ENCODE measurements at regions not wholly inside any gene's neighbourhood (a gene's known extent, or its start where the extent isn't known, plus 50 kb on each side); places are given as distances from the start of the nearest gene placed in this dataset.

DNA sequence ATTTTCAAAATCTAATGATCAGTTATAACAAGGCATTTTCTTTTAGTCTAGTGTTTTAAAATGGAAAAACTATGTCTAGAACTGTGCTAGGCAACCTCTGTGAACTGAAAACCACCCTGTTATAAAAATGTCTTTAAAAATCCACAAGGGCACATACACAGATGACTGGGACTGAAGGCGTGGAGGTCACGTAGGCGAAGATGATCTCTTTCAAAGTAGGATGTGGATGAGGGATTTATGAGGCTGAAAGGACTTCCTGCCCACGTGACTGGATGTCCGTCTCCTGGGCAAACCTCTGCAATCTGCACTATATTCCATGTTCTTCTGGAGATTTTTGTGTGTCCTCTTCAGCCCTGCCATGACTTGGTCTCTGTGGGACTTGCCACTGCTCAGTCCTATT, 84.2 kb upstream of the ZNF536 start (continued):
- TF ChIP-seq, protein P1, sequence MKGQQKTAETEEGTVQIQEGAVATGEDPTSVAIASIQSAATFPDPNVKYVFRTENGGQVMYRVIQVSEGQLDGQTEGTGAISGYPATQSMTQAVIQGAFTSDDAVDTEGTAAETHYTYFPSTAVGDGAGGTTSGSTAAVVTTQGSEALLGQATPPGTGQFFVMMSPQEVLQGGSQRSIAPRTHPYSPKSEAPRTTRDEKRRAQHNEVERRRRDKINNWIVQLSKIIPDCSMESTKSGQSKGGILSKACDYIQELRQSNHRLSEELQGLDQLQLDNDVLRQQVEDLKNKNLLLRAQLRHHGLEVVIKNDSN (CRISPR knock-in tag; IDR thresholded peaks at IDR 0.05): no peak
- no peak for TF ChIP-seq MCM5 (IDR thresholded peaks at IDR 0.05; ENCODE audit: low read depth)

DNA sequence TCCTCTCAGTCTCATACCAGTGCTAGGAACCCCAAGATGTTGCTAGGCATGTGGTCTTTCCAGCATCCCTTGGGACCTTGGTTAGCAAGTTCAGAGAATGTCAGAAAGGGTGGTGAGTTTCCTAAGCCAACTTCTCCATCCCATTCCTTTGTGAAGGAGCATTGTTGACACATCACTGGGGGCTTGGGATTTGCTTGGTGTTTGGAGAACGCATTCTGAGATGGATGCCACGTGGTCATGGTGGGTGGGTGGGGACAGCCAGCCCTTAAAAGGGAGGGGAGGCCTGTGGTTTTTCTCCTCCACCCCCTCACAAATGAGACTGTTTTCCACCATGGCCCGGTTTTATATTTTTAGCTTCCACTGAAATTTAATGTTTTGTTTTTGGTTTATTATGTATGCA, 83.3 kb upstream of the ZNF536 start:
- intact Hi-C loops (cut with micrococcal nuclease): no loop called here
- H3K36me3 ChIP-seq (ENCODE audit: control insufficient read depth, insufficient read depth, low read length): no peaks in the 10 kb centered on the region
- H3K4me2 ChIP-seq (ENCODE audit: insufficient read depth, low read length): no peak overlapping the region
- in situ Hi-C loops (cut with MboI): no loop called here
- no peaks in the 10 kb centered on the region for H4K20me1 ChIP-seq (replicated peaks; ENCODE audit: control insufficient read depth, insufficient read depth, low read length)
- TF ChIP-seq MYNN (IDR thresholded peaks at IDR 0.05): no peak
- no peak for TF ChIP-seq MYNN (CRISPR knock-in tag; IDR thresholded peaks at IDR 0.05)
- TF ChIP-seq MTA3 (IDR thresholded peaks at IDR 0.05; ENCODE audit: borderline replicate concordance): no peak
- no peak for TF ChIP-seq NUFIP1 (IDR thresholded peaks at IDR 0.05; ENCODE audit: partially characterized antibody)
- TF ChIP-seq ZNF586 (CRISPR knock-in tag; conservative IDR thresholded peaks at IDR 0.05): no peak
- TF ChIP-seq, protein P2, sequence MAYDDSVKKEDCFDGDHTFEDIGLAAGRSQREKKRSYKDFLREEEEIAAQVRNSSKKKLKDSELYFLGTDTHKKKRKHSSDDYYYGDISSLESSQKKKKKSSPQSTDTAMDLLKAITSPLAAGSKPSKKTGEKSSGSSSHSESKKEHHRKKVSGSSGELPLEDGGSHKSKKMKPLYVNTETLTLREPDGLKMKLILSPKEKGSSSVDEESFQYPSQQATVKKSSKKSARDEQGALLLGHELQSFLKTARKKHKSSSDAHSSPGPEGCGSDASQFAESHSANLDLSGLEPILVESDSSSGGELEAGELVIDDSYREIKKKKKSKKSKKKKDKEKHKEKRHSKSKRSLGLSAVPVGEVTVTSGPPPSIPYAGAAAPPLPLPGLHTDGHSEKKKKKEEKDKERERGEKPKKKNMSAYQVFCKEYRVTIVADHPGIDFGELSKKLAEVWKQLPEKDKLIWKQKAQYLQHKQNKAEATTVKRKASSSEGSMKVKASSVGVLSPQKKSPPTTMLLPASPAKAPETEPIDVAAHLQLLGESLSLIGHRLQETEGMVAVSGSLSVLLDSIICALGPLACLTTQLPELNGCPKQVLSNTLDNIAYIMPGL (CRISPR knock-in tag; IDR thresholded peaks at IDR 0.05): no peak
- no peak for TF ChIP-seq PHF20 (IDR thresholded peaks at IDR 0.05; ENCODE audit: partially characterized antibody)
- TF ChIP-seq ZNF785 (CRISPR knock-in tag; IDR thresholded peaks at IDR 0.05): no peak
- no peak for TF ChIP-seq CREM (IDR thresholded peaks at IDR 0.05; ENCODE audit: low read depth)
- TF ChIP-seq FOXP1 (CRISPR knock-in tag; IDR thresholded peaks at IDR 0.05): no peak
- TF ChIP-seq ZNF197 (CRISPR knock-in tag; IDR thresholded peaks at IDR 0.05; ENCODE audit: low read depth): no peak
- no peak for TF ChIP-seq ZNF707 (CRISPR knock-in tag; conservative IDR thresholded peaks at IDR 0.05)
- TF ChIP-seq FOS (IDR thresholded peaks at IDR 0.05; ENCODE audit: extremely low read depth, insufficient read length): no peak
- TF ChIP-seq, protein P3, sequence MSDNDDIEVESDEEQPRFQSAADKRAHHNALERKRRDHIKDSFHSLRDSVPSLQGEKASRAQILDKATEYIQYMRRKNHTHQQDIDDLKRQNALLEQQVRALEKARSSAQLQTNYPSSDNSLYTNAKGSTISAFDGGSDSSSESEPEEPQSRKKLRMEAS (CRISPR knock-in tag; IDR thresholded peaks at IDR 0.05): no peak
- no peak overlapping the region for H3K27ac ChIP-seq (ENCODE audit: extremely low read depth, low read depth, low read length)
- H3K4me1 ChIP-seq (replicated peaks in 1 of 2; ENCODE audit: control insufficient read depth in 2 of 2, insufficient read depth in 2 of 2, low read length in 2 of 2): no peaks in the 10 kb centered on the region
- no peaks in the 10 kb centered on the region for H3K79me2 ChIP-seq (ENCODE audit: control insufficient read depth, insufficient read depth, low read length)
- H3K9ac ChIP-seq (ENCODE audit: insufficient read depth in 1 of 2, low read depth in 2 of 2, low read length in 2 of 2): no peak overlapping the region
- no peaks in the 10 kb centered on the region for H3K9me3 ChIP-seq (replicated peaks; ENCODE audit: control insufficient read depth, insufficient read depth, low read depth, low read length)
- H2AFZ ChIP-seq (ENCODE audit: low read depth, low read length): no peak overlapping the region
- ChIA-PET CTCF (ENCODE audit: low intra/inter-chr PET ratio) (no interaction called here), POLR2A (no interaction called here)
- BruUV-seq (replicated peaks): no TSS peak
- FAIRE-seq (no peak), DNase-seq (ENCODE audit: extremely low read depth in 1 of 4, low spot score in 3 of 4) (no peak), ATAC-seq (no peak)
- H3K27me3 ChIP-seq (ENCODE audit: control insufficient read depth in 2 of 2, insufficient read depth in 2 of 2, low read length in 2 of 2): no peaks in the 10 kb centered on the region
- no peaks in the 10 kb centered on the region for H3K9me1 ChIP-seq (ENCODE audit: control insufficient read depth, insufficient read depth, low read length)
- no peak overlapping the region for H3K4me3 ChIP-seq
- WGBS (ENCODE audit: insufficient coverage, low coverage, missing lambda C conversion rate): 0% methylated on average over 3 of the region's 3 CpGs

Measured in K562 (cell line).